Hematopoietic multipotent progenitor cell treated with erythropoietin and hydrocortisone succinate and interleukin-3 and kit ligand, for 15 days (in vitro differentiated cells): ENCODE measurements at regions not wholly inside any gene's neighbourhood (a gene's known extent, or its start where the extent isn't known, plus 50 kb on each side); places are given as distances from the start of the nearest gene placed in this dataset.
"Not testable (repeated sequence)": the region's sequence is repeated elsewhere in the genome, so short reads cannot be mapped to it uniquely, and the experiment has no call there.

Experiments
- DNase-seq: peaks from one replicate; pipeline ENCODE4 v3.0.0-alpha.2; 2015; ENCODE audit warnings: low spot score

DNA sequence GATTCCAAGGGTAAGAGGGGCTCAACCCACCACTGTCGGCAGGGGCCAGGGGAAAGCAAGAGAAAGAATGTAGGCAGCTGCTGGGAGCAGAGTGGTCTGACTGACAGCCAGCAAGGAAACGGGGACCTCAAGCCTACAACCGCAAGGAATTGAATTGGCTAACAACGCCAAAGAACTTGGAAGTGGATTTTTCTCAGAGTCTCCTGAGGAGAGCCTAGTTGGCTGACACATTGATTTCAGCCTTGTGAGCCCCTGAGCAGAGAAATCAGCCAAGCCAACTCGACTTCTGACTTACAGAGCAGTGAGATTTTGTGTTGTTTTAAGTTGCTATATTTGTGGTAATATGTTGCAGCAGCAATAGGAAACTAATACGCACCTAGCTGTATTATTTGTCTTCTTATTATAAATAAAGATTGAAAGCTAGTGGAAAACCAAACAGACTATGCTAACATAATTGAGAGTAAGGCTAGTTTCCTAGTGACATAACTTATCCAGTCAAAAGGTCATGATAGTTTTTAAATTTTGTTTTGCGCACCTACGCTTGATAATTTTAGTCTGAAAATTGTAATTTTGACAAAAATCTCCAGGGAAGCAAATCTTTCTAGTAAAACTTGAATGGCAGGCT, 145.8 kb upstream of the HCCS start:
- no peak for DNase-seq

DNA sequence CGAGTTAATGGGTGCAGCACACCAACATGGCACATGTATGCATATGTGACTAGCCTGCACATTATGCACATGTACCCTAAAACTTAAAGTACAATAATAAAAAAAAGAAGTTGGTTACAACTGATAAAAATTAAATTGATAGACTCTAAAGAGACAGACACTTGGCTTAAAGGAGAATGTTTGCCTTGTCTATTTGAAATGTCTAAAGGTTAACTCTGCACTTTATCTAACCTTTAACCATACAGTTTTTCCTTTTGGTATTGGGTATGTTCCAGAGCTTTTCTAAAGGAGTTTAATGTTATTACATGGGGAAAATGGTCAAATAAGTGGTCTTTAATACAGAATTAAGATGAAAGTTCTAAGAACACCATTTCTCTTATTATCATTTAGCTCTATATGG, 145.1 kb upstream of the HCCS start:
- DNase-seq: no peak

DNA sequence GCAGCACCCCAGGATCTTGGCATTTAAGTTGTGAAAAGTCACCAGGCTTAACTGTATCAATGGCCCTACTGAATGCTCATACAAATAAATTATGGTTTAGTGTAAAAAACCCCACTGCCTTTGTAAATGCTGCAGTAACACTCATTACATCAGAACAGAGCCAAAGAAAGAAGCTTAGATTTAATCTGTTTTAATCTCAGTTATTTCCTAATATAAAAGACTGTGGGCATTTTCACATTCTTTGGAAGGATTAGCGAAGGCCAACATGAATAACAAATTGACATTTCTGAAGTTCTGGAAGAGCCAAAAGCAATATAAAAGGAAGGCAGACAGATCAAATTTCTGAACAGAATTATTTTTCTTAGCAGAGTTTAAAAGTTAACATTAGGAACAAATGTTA, 140.0 kb upstream of the HCCS start:
- no peak for DNase-seq

DNA sequence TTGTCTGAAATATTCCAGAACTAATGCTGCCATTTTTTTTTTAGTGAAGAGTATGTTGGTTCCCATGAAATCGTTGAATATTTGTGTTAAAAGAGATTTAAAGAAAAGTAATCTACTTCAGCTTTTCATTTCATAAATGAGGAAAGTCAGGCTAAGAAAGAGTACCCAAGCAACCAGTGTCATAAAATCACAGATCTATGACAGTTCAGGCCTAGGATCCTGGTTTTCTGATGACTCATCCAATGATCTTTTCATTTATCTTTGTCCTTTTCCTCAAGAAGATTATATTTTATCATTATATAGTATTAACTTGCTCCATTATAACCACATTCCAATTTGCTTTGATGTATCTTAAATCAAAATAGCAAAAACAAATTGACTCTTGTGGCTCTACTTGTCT, 139.4 kb upstream of the HCCS start:
- DNase-seq: no peak

DNA sequence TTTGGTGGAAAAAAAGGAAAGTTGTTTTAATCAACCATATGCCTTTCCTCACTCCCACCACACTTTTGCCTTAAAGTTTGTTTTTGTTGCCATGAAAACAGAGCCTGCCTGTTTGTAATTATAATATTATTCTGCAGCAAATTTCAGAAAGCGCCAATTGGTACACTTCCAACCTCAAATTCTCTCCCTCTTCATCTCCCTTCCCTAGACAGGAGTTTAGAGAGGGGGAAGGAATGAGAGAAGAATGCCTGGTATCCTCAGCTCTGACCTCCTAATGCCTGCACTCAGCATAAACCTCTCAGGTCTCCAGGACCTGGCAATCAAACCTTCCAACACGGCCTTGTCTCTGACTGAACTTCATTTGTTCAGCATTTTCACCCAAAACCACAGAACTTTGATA, 138.4 kb upstream of the HCCS start:
- DNase-seq: no peak

DNA sequence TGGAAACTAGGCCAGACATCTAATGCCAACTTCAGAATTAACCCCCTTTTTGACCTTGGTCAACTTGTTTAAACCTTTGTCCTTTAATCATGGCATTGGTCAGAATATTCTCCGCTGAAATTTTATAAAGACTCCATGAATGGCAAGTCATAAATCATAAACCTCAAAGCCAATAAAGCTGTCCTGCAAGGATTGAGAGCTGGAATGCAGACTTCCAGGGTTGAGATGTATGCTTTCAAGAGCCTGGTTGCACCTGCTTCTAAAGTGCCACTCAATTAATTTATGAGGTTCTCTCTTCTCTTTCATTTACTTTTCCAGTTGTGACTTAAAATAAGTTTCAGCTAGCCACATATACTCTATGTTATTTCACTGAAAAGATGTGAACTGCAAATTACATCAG, 136.2 kb upstream of the HCCS start:
- no peak for DNase-seq

DNA sequence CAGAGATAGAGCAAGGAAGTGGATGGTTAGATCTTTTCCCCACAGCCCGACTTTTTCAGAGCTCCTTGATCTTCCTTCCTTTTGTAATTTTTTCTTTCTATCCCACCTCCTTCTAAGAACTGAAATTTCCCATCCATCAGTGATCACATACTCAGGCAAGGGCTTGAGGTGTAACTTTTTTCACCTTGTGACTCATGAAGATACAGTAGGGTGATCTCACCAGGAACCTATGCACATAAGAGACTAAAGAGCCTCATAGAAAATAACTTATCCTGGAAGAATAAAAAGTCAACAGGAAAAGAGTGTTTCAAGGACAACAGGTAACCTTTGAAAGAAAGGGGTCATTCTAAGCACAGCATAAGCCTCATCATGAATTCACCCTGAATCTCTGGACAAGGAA, 131.2 kb upstream of the HCCS start:
- no peak for DNase-seq

DNA sequence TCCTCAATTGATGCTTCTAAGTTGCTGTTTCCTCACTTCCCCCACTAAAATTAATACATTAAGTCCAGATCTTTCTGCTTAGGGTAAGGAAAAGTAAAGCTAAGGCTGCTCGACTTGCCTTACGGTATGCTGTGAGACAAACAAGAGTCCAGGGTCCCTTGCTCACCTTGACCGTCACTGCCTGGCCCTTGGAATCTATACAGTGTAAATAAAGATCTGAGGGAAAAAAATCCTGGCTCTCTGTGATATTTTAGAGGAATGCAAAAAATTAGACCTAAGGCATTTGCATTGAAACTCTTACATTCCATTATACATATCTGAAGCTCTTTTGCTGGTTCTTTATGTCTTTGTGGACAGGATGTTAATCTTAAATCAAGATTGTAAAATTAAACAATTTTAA, 129.6 kb upstream of the HCCS start:
- no peak for DNase-seq

DNA sequence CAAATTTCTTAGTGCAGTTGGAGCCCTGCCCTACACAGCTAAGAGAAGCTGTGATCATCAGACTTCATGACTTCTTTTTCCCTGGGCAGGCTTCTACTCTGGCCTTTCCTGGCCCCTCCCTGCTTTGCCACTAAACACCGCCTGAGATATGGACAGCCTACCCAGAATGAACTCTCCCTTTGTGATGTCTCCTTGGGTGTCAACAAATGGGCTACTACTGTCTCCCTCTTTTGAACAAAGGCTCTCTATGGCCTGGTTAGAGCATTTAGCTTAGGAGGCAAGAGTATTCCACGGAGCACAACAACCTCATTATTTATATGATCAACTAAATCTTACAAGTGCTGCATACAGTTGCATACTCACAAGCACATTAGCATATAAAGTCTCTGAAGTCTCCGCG, 127.6 kb upstream of the HCCS start:
- no peak for DNase-seq

DNA sequence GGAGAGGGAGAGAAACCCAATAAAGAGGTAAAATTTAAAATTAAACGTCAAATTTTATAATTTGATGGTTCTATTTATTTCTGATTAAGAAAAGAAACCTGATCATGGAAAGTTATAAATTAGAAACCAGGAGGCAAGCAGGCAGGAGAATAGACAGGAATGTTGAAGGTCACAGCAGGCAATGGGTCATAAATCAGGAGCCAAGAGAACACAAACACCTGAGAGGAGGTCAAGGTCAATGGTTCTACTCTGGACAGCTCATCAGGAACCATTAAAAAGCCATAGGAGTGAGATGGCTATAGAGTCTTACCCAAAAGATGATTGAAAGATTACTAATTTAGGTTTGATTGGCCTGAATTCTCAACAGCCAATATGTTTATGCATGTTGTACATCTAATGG, 126.9 kb upstream of the HCCS start:
- no peak for DNase-seq

DNA sequence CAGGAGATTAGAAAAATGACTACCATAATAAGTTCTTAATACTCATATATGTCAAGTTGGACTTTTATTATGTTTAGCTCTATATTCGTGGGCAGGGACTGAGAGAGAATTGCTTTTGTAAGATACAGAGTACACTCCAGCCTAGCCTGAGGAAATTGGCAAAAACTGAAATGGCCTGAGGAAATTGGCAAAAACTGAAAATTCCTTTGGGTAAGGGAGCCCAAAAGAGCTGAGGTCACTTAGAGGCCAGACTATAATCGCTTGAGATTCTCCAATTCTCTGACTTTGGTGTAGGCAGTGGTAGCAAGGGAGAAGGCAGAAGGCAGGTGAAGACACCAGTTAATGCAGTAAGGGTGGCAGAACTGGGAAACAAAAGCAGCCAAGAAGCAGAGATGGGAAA, 124.5 kb upstream of the HCCS start:
- DNase-seq: no peak

DNA sequence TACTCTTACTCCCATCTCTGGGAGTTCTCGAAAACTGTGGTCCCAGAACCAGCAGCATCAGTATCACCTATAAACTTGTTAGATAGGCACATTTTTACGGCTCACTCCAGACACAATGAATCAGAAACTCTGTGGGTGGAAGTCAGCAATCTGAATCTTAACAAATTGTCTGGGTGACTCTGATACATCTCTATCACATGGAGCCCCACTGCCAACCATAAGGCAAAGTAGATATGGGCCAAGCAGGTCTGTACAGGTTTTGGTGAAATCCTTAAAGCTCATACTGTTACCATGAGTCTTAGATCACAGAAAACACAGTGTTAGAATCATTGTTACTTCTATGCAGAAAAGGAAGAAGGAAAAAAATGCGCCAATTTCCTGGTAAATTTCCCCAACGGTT, 122.5 kb upstream of the HCCS start:
- no peak for DNase-seq

DNA sequence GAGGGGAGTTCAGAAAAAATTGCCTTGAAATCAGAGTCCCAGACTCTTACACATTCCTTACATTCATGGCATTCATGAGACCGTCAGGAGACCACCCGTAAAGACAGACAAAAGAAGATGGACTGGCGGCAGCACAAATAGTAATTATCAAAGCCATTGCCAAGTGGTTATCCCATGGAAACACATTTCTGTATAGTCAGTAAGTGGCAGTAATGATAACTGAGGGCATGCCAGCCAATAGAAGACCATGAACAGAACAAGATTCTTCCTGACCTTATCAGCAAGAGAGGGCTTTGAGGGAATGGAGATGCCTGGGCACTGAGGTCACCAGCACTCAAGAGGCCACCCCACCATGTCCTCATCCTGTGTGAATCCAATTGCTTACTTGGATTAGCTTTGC, 121.7 kb upstream of the HCCS start:
- no peak for DNase-seq

DNA sequence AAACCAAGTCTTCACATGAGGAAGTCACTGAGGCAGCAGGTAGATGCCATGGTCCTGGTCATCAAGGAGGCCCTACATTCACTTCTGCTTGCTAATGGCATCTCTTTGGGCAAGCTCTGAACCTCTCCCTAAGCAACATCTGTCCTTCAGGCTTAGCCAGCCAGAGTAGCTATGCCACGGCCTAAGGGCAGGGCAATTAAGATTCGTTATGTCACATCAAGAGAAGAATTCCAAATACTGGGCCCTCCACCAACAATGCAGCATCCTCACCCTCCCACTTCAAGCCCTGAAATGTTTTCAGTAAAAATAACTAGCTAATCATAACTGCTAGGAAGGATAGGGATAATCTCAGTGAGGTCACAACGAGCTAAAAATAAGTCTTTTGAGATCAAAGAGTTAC, 120.7 kb upstream of the HCCS start:
- DNase-seq: no peak

DNA sequence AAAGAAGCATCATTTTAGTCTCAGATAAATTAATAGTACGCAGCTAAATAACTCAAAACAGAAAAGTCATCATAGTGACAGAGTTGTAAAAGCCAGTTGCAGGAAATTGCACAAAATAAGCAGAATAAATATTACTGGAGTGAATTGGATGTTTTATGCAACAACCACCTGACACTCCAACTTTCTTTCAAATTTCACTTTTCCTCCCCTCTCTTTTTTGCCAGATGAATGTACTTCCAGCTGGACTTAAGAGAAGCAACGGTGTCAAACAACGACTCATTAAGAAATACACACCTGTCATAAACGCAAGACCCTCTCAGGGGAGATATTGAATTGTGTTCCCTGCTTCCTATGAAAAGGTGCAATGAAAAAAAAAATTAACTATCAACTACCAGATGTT, 120.2 kb upstream of the HCCS start:
- no peak for DNase-seq

DNA sequence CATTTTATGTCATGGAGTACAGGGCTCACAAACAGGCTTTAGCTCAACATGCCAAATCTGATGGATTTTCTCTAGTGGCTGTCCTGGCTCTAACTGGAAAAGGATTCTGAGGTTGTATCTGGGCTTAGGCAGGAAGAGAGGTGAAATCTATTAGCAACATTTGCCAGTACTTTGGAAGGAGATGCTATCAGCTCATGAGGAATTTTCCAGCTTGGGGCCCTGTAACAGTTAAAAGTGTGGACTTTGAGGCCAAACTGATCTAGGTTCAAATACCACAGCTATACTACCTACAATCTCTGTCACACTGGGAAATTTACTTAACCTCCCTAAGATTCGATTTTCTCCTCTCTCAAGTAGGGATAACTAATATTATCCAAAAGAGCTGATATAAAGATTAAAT, 119.0 kb upstream of the HCCS start:
- no peak for DNase-seq

DNA sequence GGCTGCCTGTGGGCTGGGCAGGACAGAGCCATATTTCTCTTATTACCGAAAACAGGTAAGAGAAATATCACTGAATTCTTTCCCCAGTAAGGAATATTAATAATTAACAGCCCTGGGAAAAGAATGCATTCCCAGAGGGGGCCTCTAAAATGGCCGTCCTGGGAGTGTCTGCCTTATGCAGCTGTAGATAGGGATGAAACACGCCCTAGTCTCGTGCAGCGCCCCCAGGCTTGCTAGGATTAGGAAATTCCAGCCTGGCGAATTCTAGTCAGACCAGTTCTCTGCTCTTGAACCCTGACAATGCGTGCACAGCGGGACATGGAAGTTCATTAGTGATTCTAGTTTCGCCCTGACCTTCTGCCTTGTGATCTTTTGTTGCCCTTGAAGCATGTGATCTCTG, 104.1 kb upstream of the HCCS start:
- DNase-seq: not testable (repeated sequence)

DNA sequence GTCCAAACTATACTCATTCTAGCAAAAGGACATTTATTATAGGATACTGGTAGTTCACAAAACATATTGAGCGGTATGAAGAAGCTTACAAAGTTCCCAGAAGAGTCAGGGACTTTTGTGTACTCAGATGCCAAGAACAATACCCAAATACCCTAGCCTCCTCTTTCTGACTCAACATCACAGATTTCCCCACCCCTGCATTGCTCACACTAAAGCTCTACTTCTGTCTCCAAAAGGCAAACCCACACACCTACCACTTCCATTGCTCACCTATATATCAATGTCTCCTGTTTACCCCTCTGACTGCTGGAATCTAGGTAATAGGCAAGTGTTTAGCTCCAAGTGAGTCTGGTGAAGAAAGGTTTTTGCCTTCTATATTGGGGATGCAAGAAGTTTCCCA, 100.7 kb upstream of the HCCS start:
- no peak for DNase-seq

DNA sequence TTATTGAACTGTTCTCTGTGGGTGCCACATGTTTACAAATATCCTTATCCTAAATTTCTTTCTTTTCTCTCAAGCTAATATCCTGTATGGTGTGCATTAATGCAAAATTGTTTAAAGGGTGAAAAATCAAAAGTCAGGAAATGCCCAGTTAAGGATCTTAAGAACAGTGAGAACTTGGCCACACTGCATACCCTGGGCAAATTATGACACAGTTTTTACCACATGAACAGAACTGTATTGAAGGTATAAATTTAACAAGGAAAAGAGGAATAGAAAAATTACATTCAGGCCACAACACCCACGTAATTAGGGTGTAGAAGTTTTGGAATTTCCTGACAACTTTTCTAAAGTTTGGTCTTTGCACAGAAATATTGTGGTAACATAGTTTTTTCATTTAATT, 94.4 kb upstream of the HCCS start:
- DNase-seq: no peak

DNA sequence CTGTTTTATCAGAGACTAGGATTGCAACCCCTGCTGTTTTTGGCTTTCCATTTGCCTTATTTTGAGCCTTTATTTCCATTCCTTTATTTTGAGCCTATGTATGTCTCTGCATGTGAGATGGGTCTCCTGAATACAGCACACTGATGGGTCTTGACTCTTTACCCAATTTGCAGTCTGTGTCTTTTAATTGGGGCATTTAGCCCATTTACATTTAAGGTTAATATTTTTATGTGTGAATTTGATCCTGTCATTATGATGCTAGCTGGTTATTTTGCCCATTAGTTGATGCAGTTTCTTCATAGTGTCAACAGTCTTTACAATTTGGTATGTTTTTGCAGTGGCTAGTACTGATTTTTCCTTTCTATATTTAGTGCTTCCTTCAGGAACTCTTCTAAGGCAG, 88.5 kb upstream of the HCCS start:
- not testable (repeated sequence) for DNase-seq

DNA sequence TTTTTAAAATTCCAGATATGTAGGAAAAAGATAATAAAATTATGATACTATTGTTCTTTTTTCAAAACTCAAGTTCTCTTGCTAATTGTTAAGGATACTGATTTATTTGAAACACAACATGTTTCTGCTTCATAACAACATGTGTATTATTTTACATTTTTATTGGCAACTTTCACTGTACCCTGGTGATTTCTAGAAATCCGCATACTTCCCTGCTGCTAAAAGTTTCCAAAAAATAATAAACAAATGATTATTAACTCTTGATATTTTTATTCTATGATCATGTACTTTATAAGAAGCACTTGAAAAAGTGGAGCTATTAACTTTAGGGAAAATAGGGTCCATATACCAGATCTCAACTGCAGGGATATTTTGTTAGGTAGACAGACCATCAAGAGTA, 71.2 kb upstream of the HCCS start:
- no peak for DNase-seq

DNA sequence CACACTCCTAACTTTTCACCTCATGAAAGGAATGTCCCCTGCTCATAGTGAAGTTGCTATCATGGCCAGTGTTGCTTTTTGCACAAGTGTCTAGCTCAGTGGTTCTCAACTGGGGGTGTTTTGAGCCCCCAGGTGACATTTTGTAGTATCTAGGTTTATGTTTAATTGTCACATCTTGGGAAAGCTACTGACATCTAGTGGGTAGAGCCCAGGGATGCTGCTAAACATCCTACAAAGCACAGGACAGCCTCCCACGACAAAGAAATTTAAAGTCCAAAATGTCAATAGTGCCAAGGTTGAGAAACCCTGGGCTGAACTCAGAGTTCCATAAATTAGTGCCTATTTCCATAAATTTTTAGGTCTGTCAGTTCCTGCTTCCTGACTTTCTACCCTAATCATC, 70.7 kb upstream of the HCCS start:
- no peak for DNase-seq

DNA sequence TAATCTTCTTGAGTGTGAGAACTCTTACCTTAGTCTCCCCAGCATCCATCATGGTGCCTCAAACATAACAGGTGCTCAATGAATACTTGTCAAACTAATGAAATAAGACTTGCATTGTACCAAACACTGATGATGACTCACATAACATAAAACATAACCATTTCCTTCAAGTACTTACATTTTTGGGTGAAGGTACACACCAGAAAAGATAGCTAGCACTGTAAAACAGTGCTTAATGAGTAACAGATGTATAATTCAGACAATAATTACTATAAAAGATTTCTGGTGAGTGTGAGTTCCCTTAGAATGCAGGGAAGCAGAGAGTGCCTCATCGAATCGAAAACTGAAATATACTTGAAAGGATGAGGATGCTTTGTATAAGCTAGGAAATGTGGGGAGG, 70.1 kb upstream of the HCCS start:
- DNase-seq: no peak

DNA sequence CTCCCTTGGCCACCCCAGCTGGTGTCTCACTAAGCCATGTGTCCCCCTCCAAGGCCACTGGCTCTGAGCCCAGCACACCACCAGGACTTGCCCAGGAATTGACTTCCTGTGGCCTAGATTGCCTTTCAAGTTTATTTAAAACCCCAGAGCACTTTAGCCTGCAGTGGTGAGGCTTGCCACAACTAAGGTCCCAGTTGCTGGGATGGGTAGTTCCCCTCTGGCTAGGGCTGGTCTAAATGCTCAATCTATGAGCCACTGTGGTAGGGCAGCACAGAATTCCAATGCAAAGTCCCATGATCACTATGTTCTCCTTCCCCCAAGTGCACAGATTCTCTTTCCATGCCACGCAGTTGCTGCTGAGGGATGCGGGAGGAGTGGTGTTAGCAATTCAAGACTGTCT, 61.1 kb upstream of the HCCS start:
- DNase-seq: no peak

DNA sequence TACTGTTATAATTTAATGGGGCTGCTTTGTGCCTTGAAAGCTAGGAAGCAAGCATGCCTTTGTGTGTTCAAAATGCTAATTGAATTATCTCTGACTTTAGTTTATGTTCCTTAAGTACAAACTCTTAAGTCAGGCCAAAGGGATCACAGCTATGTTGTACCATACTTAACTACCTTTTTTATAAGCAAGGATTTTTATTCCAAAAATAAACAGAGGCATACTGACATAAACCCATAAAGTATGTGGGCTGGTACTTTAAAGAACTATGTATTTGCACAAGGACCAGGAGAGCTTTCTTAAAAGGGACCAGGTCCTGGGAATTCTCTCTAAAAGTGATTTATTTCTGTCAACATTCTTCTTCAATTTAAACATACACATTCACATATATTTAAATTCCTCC, 57.8 kb upstream of the HCCS start:
- DNase-seq: no peak
